ENCODE measurements at regions not wholly inside any gene's neighbourhood (a gene's known extent, or its start where the extent isn't known, plus 50 kb on each side); places are given as distances from the start of the nearest gene placed in this dataset.
"Not testable (repeated sequence)": the region's sequence is repeated elsewhere in the genome, so short reads cannot be mapped to it uniquely, and the experiment has no call there.

GRCh38 chr5:104015765-104016164, 453.2 kb upstream of the NUDT12 start:
- Mint-ChIP-seq H3K4me3 (ENCODE audit: unreplicated experiment) (no peak overlapping the region), H3K9me3 (ENCODE audit: unreplicated experiment) (peaks cover 5% of the 10 kb centered on the region), H3K4me1 (ENCODE audit: low read depth, unreplicated experiment) (no peaks in the 10 kb centered on the region), H3K27ac (ENCODE audit: unreplicated experiment) (no peak overlapping the region), H3K27me3 (ENCODE audit: low read depth, unreplicated experiment) (no peaks in the 10 kb centered on the region), H3K36me3 (ENCODE audit: low read depth, unreplicated experiment) (no peaks in the 10 kb centered on the region)
- TF ChIP-seq CTCF (IDR thresholded peaks at IDR 0.05; ENCODE audit: insufficient read depth, low read depth, low read length), result no peak
- TF ChIP-seq EZH2 (IDR thresholded peaks at IDR 0.05; ENCODE audit: insufficient read depth, low read length), result no peak
- H3K4me2 ChIP-seq (ENCODE audit: low read length), result no peak overlapping the region
- H3K79me2 ChIP-seq (ENCODE audit: insufficient read depth, low read length), result no peaks in the 10 kb centered on the region
- H3K36me3 ChIP-seq (ENCODE audit: insufficient read depth, low read length), result no peaks in the 10 kb centered on the region
- peaks cover 3% of the 10 kb centered on the region for H3K9me3 ChIP-seq (ENCODE audit: insufficient read depth, low read depth, low read length)
- no peaks in the 10 kb centered on the region for H3K27me3 ChIP-seq (ENCODE audit: insufficient read depth, low read length)
- no peak overlapping the region for H3K27ac ChIP-seq (ENCODE audit: low read depth, low read length)
- no peak overlapping the region for H2AFZ ChIP-seq (ENCODE audit: low read depth, low read length)
- no peaks in the 10 kb centered on the region for H4K20me1 ChIP-seq (ENCODE audit: insufficient read depth, low read length)
- DNase-seq (ENCODE audit: low read depth), result no peak
- no peak for FAIRE-seq
- H3K4me1 ChIP-seq (ENCODE audit: insufficient read depth, low read length), result no peaks in the 10 kb centered on the region
- H3K9ac ChIP-seq (ENCODE audit: low read length), result no peak overlapping the region
- H3K4me3 ChIP-seq (ENCODE audit: insufficient read depth, low read depth, low read length), result no peak overlapping the region

DNA sequence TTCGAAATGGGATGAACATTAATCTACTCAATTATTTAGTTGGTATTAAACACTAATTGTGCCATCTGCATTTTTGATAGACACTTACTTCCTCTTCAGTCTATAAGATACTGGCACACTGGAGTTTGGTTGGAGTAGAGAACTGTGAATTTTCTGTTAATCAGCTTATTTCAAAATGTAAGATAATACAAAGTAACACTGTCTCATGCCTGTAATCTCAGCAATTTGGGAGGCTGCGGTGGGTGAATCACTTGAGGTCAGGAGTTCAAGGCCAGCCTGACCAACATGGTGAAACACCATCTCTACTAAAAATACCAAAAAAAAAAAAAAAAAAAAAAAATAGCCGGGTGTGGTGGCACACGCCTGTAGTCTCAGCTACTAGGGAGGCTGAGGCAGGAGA, 440.2 kb upstream of the NUDT12 start:
- H3K4me1 Mint-ChIP-seq (ENCODE audit: low read depth, unreplicated experiment); H3K27ac Mint-ChIP-seq (ENCODE audit: unreplicated experiment); H3K4me2 ChIP-seq (ENCODE audit: low read length); H4K20me1 ChIP-seq (ENCODE audit: insufficient read depth, low read length); H2AFZ ChIP-seq (ENCODE audit: low read depth, low read length); H3K27me3 Mint-ChIP-seq (ENCODE audit: low read depth, unreplicated experiment); H3K9ac ChIP-seq (ENCODE audit: low read length); H3K9me3 Mint-ChIP-seq (ENCODE audit: unreplicated experiment); H3K27ac ChIP-seq (ENCODE audit: low read depth, low read length); H3K79me2 ChIP-seq (ENCODE audit: insufficient read depth, low read length); H3K27me3 ChIP-seq (ENCODE audit: insufficient read depth, low read length); H3K36me3 ChIP-seq (ENCODE audit: insufficient read depth, low read length); DNase-seq (ENCODE audit: low read depth); H3K4me3 Mint-ChIP-seq (ENCODE audit: unreplicated experiment); H3K9me3 ChIP-seq (ENCODE audit: insufficient read depth, low read depth, low read length); H3K36me3 Mint-ChIP-seq (ENCODE audit: low read depth, unreplicated experiment); FAIRE-seq; H3K4me1 ChIP-seq (ENCODE audit: insufficient read depth, low read length); H3K4me3 ChIP-seq (ENCODE audit: insufficient read depth, low read depth, low read length): not testable (repeated sequence)

DNA sequence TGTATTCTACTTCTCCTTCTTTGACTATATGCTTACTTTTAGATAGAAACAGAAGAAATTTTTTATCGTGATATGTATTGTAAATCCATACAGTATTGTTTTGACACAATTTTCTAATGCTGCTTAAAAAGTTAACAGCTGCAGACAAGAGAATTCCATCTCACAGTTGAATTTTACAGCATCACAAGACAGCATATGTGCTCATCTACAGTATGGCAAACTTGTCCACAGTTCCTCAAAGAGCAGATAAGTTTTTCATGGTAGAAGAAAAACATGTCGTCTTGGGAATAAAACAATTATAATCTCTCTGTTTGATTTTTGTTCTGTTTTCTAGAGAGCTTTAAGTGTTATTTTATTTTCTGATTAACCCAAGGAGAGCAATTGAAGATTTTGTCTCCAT, 438.5 kb upstream of the NUDT12 start:
- DNase-seq (ENCODE audit: low read depth), result no peak
- no peak overlapping the region for H3K4me2 ChIP-seq (ENCODE audit: low read length)

More for the DNA sequence above, 438.5 kb upstream of the NUDT12 start:
- Mint-ChIP-seq H3K9me3 (ENCODE audit: unreplicated experiment) (no peaks in the 10 kb centered on the region), H3K36me3 (ENCODE audit: low read depth, unreplicated experiment) (no peaks in the 10 kb centered on the region), H3K27me3 (ENCODE audit: low read depth, unreplicated experiment) (no peaks in the 10 kb centered on the region), H3K27ac (ENCODE audit: unreplicated experiment) (no peak overlapping the region), H3K4me1 (ENCODE audit: low read depth, unreplicated experiment) (no peaks in the 10 kb centered on the region), H3K4me3 (ENCODE audit: unreplicated experiment) (no peak overlapping the region)
- H3K4me1 ChIP-seq (ENCODE audit: insufficient read depth, low read length), result no peaks in the 10 kb centered on the region
- H3K79me2 ChIP-seq (ENCODE audit: insufficient read depth, low read length), result no peaks in the 10 kb centered on the region
- no peaks in the 10 kb centered on the region for H3K27me3 ChIP-seq (ENCODE audit: insufficient read depth, low read length)
- TF ChIP-seq CTCF (IDR thresholded peaks at IDR 0.05; ENCODE audit: insufficient read depth, low read depth, low read length), result no peak
- TF ChIP-seq EZH2 (IDR thresholded peaks at IDR 0.05; ENCODE audit: insufficient read depth, low read length), result no peak
- no peak overlapping the region for H3K9ac ChIP-seq (ENCODE audit: low read length)
- no peak for FAIRE-seq
- H3K4me3 ChIP-seq (ENCODE audit: insufficient read depth, low read depth, low read length), result no peak overlapping the region
- no peak overlapping the region for H3K27ac ChIP-seq (ENCODE audit: low read depth, low read length)
- no peaks in the 10 kb centered on the region for H3K36me3 ChIP-seq (ENCODE audit: insufficient read depth, low read length)
- H4K20me1 ChIP-seq (ENCODE audit: insufficient read depth, low read length), result no peaks in the 10 kb centered on the region
- no peaks in the 10 kb centered on the region for H3K9me3 ChIP-seq (ENCODE audit: insufficient read depth, low read depth, low read length)
- no peak overlapping the region for H2AFZ ChIP-seq (ENCODE audit: low read depth, low read length)

Data from astrocyte (in vitro differentiated cells and primary cell).